ENCODE measurements at regions not wholly inside any gene's neighbourhood (a gene's known extent, or its start where the extent isn't known, plus 50 kb on each side); places are given as distances from the start of the nearest gene placed in this dataset.

DNA sequence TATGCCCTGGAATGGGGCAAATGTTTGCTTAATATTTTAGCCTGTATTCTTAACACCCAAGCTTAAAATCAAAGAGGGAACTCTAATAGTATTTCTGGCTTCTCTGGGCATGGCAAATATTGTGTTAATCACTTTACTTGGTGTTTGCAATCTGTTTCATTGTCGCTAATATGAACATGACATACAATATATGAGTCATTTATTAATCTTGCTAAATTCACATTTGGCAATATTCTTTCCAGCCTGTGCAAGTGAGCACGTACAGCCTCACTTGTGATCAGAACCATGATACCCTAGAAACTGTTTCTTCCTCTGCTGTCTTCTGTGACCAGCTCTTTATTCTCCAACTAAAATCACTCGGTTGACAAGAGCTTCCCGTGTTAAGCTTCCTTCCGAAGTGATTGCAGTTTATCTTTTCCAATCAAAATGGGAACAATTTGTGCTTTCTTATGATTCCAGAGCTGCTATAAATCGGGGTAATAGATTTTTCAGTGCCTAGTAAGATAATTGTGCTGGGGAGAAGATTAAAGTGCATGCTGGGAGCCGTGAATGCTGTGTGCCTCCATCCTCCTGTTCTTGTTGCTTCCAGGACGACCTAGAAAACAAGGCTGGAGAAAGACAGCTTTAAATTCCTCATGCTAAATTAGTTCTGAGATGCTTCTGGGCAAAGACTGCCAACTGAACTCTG is 153.0 kb upstream of the TMTC4 start:
- ChIA-PET POLR2A (no interaction called here), CTCF (ENCODE audit: low intra/inter-chr PET ratio, low total read pairs) (interaction anchor here (1.4 kb wide), 1 partner anchor 105 kb away, joined by 7 read pairs; no protein-coding TSS in a partner anchor)
- no peak for ATAC-seq
- H2AFZ ChIP-seq (ENCODE audit: low read length) = no peak overlapping the region
- no peak overlapping the region for H3K4me3 ChIP-seq (replicated peaks in 1 of 3; ENCODE audit: insufficient read depth in 1 of 3, low read depth in 2 of 3, low read length in 3 of 3)
- DNase-seq (ENCODE audit: low spot score) = no peak
- no peak for FAIRE-seq
- WGBS (ENCODE audit: low lambda C conversion rate) = 35% methylated on average over 8 of the region's 8 CpGs
- H3K9ac ChIP-seq (ENCODE audit: insufficient read depth, low read depth, low read length) = no peak overlapping the region
- intact Hi-C loops (cut with micrococcal nuclease; ENCODE audit: unreplicated experiment) = loop anchor here (1.0 kb wide), 2 partner anchors 105 to 132 kb away; no protein-coding TSS in a partner anchor
- H3K27ac ChIP-seq (ENCODE audit: extremely low read length, insufficient read depth, low read length) = no peak overlapping the region
- no peak for TF ChIP-seq SRSF9 (IDR thresholded peaks at IDR 0.05; ENCODE audit: borderline replicate concordance, insufficient read depth, low read depth, low read length, poor library complexity, severe bottlenecking)
- TF ChIP-seq KAT8 (CRISPR knock-in tag; IDR thresholded peaks at IDR 0.05) = no peak
- no peak for TF ChIP-seq DR1 (CRISPR knock-in tag; IDR thresholded peaks at IDR 0.05)
- TF ChIP-seq REPIN1 (CRISPR knock-in tag; IDR thresholded peaks at IDR 0.05; ENCODE audit: borderline replicate concordance, low read depth) = no peak
- TF ChIP-seq SNAI1 (CRISPR knock-in tag; IDR thresholded peaks at IDR 0.05; ENCODE audit: borderline replicate concordance) = no peak
- no peak for TF ChIP-seq ZNF766 (CRISPR knock-in tag; IDR thresholded peaks at IDR 0.05; ENCODE audit: borderline replicate concordance)
- TF ChIP-seq FOXK1 (CRISPR knock-in tag; IDR thresholded peaks at IDR 0.05; ENCODE audit: borderline replicate concordance, low read depth) = no peak
- TF ChIP-seq ZNF350 (CRISPR knock-in tag; IDR thresholded peaks at IDR 0.05; ENCODE audit: borderline replicate concordance, low read depth) = no peak
- TF ChIP-seq SUZ12 (IDR thresholded peaks at IDR 0.05; ENCODE audit: low read depth, low read length) = no peak
- no peak for TF ChIP-seq THAP11 (CRISPR knock-in tag; IDR thresholded peaks at IDR 0.05)
- no peak for TF ChIP-seq ZNF850 (CRISPR knock-in tag; conservative IDR thresholded peaks at IDR 0.05)
- no peak overlapping the region for H3K4me2 ChIP-seq (ENCODE audit: low read depth, low read length)
- no peaks in the 10 kb centered on the region for H4K20me1 ChIP-seq (ENCODE audit: insufficient read depth, low read length)
- peaks cover 6% of the 10 kb centered on the region for H3K4me1 ChIP-seq (ENCODE audit: insufficient read depth, low read length)
- no peaks in the 10 kb centered on the region for H3K36me3 ChIP-seq (replicated peaks in 1 of 2; ENCODE audit: control insufficient read depth in 1 of 2, insufficient read depth in 2 of 2, low read length in 2 of 2)
- H3K79me2 ChIP-seq (ENCODE audit: insufficient read depth, low read length) = no peaks in the 10 kb centered on the region
- H3K9me3 ChIP-seq (ENCODE audit: low read length) = peaks cover 4% of the 10 kb centered on the region; the same call in 1 of the 2 replicates
- in situ Hi-C loops (cut with HindIII; ENCODE audit: extremely low pct_ligation_motif_present, low pct_unique_long_range_greater_than_20kb) = no loop called here
- no peaks in the 10 kb centered on the region for H3K27me3 ChIP-seq (ENCODE audit: control insufficient read depth in 1 of 2, insufficient read depth in 2 of 2, low read length in 2 of 2)
- no TSS peak for BruUV-seq (replicated peaks)
